ENCODE measurements at regions not wholly inside any gene's neighbourhood (a gene's known extent, or its start where the extent isn't known, plus 50 kb on each side); places are given as distances from the start of the nearest gene placed in this dataset.

DNA sequence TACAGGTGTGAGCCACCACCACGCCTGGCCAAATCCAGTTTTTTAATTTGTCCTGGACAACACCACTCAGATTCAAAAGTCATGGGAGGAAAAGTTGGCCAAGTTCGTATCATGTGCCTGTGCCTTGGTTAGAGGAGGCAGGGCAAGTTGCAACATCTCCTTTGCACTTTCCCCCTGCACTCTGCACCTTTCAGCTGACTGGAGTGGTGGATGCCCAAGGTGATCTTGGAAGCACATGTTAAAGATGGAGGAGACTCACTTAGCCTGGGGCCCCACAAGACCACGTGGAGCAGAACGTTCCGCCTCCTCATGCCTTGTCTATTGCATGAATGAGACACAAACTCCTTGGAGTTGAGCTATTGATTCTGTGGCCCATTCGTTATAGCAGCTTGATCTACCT, 82.1 kb upstream of the FZD10 start:
- in situ Hi-C loops (cut with MboI; ENCODE audit: low sequenced_read_pairs, unreplicated experiment) = no loop called here
- no peak for DNase-seq (ENCODE audit: low spot score)
- TF ChIP-seq, protein P1, sequence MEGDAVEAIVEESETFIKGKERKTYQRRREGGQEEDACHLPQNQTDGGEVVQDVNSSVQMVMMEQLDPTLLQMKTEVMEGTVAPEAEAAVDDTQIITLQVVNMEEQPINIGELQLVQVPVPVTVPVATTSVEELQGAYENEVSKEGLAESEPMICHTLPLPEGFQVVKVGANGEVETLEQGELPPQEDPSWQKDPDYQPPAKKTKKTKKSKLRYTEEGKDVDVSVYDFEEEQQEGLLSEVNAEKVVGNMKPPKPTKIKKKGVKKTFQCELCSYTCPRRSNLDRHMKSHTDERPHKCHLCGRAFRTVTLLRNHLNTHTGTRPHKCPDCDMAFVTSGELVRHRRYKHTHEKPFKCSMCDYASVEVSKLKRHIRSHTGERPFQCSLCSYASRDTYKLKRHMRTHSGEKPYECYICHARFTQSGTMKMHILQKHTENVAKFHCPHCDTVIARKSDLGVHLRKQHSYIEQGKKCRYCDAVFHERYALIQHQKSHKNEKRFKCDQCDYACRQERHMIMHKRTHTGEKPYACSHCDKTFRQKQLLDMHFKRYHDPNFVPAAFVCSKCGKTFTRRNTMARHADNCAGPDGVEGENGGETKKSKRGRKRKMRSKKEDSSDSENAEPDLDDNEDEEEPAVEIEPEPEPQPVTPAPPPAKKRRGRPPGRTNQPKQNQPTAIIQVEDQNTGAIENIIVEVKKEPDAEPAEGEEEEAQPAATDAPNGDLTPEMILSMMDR (IDR thresholded peaks at IDR 0.05; ENCODE audit: borderline replicate concordance, control extremely low read depth, extremely low read depth, insufficient read depth, missing control alignments) = no peak

DNA sequence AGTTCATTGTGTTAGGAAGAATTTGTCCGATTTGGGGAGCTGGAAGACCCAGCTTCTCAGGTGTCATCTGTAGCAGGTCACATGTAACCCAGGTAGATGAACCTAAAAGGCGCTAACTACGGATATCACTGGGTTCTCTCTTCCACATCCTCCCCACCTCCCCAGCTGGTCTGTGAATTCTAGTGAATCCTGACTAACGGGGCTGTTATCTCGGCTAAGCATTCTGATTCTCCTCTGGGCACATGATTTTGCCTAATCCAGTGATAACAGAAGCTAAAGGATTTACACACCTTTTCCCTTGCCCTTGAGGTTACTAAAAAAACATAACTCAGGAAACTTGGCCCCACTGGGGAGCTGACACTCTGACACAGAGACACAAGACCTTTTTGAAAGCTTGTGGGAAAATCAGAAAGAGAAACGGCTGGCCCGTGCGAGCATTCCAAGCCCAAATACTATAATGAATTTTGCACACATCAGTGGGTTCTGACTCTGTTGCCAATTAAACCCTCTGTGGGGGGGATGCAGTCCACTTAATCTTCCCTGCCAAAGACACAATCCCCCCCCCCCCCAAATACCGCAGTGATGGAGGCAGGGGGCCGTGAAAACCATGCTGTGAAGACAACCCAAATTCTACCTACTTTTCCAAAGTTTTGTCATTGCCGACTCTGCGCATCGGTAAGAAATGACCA, 81.0 kb upstream of the FZD10 start:
- TF ChIP-seq, protein P1 (IDR thresholded peaks at IDR 0.05; ENCODE audit: borderline replicate concordance, control extremely low read depth, extremely low read depth, insufficient read depth, missing control alignments) = no peak
- DNase-seq (ENCODE audit: low spot score) = no peak
- in situ Hi-C loops (cut with MboI; ENCODE audit: low sequenced_read_pairs, unreplicated experiment) = no loop called here

DNA sequence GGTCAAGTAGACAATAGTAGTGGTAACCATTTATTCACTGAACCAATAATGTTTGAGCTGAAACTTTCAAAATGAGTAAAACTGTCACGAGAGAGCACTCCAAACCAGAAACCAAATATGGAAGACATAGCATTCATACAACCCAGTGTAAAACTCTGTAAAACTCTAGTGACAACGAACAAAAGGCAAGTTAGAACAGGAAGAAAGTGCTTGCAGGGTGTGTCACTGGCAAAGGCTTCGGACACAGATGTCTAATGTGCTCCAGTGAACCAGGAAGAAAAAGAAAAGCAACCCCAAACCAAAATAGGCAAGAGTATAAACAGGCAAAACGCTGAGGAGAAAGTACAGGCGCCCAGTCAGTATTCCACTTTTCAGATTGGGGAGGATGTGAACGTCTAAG, 79.3 kb upstream of the FZD10 start:
- no peak for DNase-seq (ENCODE audit: low spot score)
- in situ Hi-C loops (cut with MboI; ENCODE audit: low sequenced_read_pairs, unreplicated experiment) = no loop called here
- TF ChIP-seq, protein P1 (IDR thresholded peaks at IDR 0.05; ENCODE audit: borderline replicate concordance, control extremely low read depth, extremely low read depth, insufficient read depth, missing control alignments) = no peak

DNA sequence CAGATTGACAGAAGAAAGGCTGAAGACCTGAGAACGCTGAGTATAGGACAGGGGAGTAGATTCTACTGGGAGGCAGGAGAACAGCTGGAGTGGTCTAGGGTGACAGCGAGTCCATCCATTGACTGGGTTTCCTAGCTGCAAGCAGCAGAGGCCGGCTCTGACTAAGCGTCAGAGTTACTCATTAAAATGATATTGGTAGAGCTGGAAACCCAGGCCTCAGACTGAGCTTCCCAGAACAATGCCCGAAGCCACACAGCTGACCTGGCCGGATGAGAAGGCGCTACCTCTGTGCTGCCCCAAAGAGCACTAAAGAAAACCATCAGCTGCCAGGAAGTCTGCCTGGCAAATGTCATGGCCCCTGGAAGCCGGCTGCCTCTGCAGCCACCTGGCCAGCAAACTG, 78.5 kb upstream of the FZD10 start:
- TF ChIP-seq, protein P1 (IDR thresholded peaks at IDR 0.05; ENCODE audit: borderline replicate concordance, control extremely low read depth, extremely low read depth, insufficient read depth, missing control alignments) = no peak
- DNase-seq (ENCODE audit: low spot score) = no peak
- in situ Hi-C loops (cut with MboI; ENCODE audit: low sequenced_read_pairs, unreplicated experiment) = no loop called here

DNA sequence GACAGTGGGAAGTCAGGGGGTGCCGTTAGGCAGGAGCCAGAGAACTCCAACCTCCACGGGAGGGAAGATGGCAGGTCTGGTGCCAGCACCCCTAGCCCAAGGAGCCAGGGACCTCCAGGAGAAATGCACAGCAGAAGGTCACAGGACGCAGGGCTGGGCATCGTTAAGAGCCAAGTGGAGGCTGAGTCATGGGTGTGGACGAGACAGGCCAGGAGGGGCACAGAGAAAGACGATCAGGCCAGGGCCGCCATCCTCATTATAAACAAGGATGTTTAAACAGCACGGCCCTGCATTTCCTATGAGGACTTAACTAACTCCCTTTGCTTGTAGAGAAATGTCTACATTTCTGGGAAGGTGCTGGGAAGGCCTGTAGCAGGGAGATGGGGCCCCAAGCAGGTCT, 77.9 kb upstream of the FZD10 start:
- DNase-seq (ENCODE audit: low spot score) = no peak
- in situ Hi-C loops (cut with MboI; ENCODE audit: low sequenced_read_pairs, unreplicated experiment) = no loop called here
- TF ChIP-seq, protein P1 (IDR thresholded peaks at IDR 0.05; ENCODE audit: borderline replicate concordance, control extremely low read depth, extremely low read depth, insufficient read depth, missing control alignments) = no peak

DNA sequence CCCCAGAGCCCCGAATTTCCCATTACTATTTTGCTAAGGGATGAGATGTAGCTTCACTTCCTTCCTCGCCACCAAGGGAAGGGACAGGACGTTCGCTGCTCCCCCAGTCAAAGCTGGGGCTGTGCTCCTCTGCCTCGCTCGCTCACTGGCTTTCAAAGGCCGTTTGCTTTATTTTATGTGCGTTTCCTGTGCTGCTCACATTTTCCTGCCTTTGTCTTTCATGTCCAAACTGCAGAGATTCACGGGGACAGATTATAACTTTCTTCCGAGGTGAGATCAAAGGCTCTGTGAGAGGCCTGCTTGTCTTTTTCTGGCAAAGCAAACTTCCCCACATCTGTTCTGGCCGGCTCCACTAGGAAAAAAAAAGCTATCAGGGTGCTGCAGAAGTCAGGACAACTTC, 76.0 kb upstream of the FZD10 start:
- in situ Hi-C loops (cut with MboI; ENCODE audit: low sequenced_read_pairs, unreplicated experiment) = no loop called here
- TF ChIP-seq, protein P1 (IDR thresholded peaks at IDR 0.05; ENCODE audit: borderline replicate concordance, control extremely low read depth, extremely low read depth, insufficient read depth, missing control alignments) = no peak
- no peak for DNase-seq (ENCODE audit: low spot score)

Data from GM13976 (cell line).